ENCODE measurements at regions not wholly inside any gene's neighbourhood (a gene's known extent, or its start where the extent isn't known, plus 50 kb on each side); places are given as distances from the start of the nearest gene placed in this dataset.

DNA sequence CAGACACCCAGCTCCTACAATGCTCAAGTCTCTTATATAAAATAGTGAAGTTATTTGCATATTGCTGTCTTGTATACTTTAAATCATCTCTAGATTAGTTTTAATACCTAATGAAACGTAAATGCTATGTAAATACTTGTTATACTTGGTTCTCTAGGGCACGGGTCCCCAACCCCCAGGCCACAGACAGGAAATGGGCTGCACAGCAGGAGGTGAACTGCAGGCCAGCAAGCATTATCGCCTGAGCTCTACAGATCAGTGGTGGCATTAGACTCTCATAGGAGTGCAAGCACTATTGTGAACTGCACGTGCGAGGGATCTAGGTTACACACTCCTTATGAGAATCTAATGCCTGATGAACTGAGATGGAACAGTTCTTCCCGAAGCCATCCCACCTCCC is 395.9 kb upstream of the EMCN start:
- Histone ChIP-seq H3K9me3 (ENCODE audit: control insufficient read depth in 4 of 4, insufficient read depth in 3 of 4, low read length in 3 of 4) (no peaks in the 10 kb centered on the region), H3K36me3 (ENCODE audit: control insufficient read depth in 4 of 4, insufficient read depth in 4 of 4, low read length in 4 of 4) (no peaks in the 10 kb centered on the region), H3K4me1 (ENCODE audit: control insufficient read depth in 5 of 5, insufficient read depth in 5 of 5, low read length in 5 of 5) (no peaks in the 10 kb centered on the region), H3K9ac (ENCODE audit: insufficient read depth in 1 of 2, low read length in 2 of 2) (no peak overlapping the region), H3K27ac (ENCODE audit: low read depth in 1 of 2, low read length in 1 of 2) (no peak overlapping the region), H3K27me3 (ENCODE audit: control insufficient read depth in 3 of 3, insufficient read depth in 3 of 3, low read length in 2 of 3) (no peaks in the 10 kb centered on the region), H3K4me3 (no peak overlapping the region)
- TF ChIP-seq, protein P1, sequence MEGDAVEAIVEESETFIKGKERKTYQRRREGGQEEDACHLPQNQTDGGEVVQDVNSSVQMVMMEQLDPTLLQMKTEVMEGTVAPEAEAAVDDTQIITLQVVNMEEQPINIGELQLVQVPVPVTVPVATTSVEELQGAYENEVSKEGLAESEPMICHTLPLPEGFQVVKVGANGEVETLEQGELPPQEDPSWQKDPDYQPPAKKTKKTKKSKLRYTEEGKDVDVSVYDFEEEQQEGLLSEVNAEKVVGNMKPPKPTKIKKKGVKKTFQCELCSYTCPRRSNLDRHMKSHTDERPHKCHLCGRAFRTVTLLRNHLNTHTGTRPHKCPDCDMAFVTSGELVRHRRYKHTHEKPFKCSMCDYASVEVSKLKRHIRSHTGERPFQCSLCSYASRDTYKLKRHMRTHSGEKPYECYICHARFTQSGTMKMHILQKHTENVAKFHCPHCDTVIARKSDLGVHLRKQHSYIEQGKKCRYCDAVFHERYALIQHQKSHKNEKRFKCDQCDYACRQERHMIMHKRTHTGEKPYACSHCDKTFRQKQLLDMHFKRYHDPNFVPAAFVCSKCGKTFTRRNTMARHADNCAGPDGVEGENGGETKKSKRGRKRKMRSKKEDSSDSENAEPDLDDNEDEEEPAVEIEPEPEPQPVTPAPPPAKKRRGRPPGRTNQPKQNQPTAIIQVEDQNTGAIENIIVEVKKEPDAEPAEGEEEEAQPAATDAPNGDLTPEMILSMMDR (IDR thresholded peaks at IDR 0.05; ENCODE audit: control extremely low read depth, extremely low read depth), result no peak
- no peak for ATAC-seq (ENCODE audit: insufficient read depth, low FRiP score)
- WGBS, 2 donors, result 81 to 83% methylated on average over 6 of the region's 6 CpGs
- no peak for DNase-seq

DNA sequence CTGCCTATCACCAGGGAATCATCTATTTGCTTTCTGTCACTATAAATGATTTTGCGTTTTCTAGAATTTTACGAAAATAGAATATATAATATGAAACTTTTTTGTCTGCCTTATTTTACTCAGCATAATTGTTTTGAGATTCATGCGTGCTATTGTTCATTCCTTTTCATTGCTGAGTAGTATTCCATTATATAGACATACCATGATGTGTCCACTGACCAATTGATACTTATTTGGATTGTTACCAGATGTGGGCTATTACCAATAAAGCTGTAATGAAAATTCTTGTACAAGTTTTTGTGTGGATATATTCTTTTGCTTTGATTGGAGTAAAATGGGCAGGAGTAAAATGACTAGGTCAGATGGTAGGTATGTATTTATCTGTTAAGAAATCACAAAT is 390.7 kb upstream of the EMCN start:
- TF ChIP-seq, protein P1 (IDR thresholded peaks at IDR 0.05; ENCODE audit: control extremely low read depth, extremely low read depth), result no peak
- H3K27me3 ChIP-seq (ENCODE audit: control insufficient read depth in 3 of 3, insufficient read depth in 3 of 3, low read length in 2 of 3), result no peaks in the 10 kb centered on the region
- H3K4me3 ChIP-seq, result no peak overlapping the region
- 66 to 83% methylated on average over 3 of the region's 3 CpGs for WGBS, 2 donors
- H3K4me1 ChIP-seq (ENCODE audit: control insufficient read depth in 5 of 5, insufficient read depth in 5 of 5, low read length in 5 of 5), result no peaks in the 10 kb centered on the region
- no peak overlapping the region for H3K27ac ChIP-seq (ENCODE audit: low read depth in 1 of 2, low read length in 1 of 2)
- no peak overlapping the region for H3K9ac ChIP-seq (ENCODE audit: insufficient read depth in 1 of 2, low read length in 2 of 2)
- no peaks in the 10 kb centered on the region for H3K9me3 ChIP-seq (ENCODE audit: control insufficient read depth in 4 of 4, insufficient read depth in 3 of 4, low read length in 3 of 4)
- no peak for DNase-seq
- no peaks in the 10 kb centered on the region for H3K36me3 ChIP-seq (ENCODE audit: control insufficient read depth in 4 of 4, insufficient read depth in 4 of 4, low read length in 4 of 4)
- no peak for ATAC-seq (ENCODE audit: insufficient read depth, low FRiP score)

DNA sequence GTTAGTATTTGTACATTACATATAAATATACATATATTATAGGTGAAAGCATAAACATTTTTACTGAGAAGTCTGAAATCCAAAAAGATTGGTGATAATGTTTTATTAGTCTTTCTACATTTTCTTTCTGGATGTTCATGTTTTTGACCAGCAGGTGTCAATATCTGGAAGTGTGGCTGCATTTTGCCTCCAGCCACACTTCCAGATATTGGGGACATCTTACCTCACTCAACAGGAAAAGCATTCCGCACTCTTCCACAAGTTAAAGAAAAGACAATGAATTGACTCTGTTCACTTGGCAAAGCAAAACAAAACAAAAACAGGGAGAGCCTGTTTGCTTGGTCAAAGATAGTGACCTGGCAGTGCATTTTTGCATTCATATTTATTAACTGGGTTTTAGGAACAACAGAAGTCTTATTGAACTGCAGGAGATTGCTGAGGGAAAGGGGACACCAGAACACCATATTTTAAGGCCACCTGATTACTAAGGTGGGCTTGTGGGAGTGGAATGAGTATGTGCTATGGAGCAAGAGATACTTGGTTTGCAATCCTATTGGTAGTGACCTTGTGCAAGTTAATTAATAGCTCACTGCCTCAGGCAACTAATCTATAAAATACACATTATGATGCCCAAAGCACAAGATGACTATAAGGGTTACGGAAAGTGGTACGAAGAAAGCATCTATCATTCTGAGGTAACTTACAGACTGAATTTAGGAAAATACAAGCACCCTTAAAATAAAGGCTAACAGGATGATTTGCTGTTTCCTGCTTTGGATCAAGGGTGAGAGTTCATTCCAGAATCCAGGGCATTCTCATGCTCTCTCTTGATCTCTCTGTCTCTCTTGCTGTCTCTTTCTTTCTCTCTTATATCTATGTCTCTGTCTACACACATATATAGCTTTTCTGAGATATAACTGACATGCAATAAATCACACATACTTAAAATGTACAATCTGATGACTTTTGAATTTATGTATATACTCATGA is 389.9 kb upstream of the EMCN start:
- TF ChIP-seq, protein P1 (IDR thresholded peaks at IDR 0.05; ENCODE audit: control extremely low read depth, extremely low read depth), result no peak
- no peaks in the 10 kb centered on the region for H3K4me1 ChIP-seq (ENCODE audit: control insufficient read depth in 5 of 5, insufficient read depth in 5 of 5, low read length in 5 of 5)
- no peak overlapping the region for H3K9ac ChIP-seq (ENCODE audit: insufficient read depth in 1 of 2, low read length in 2 of 2)
- DNase-seq (peak in 1 of 3 donors; percentile 5), ATAC-seq (ENCODE audit: insufficient read depth, low FRiP score) (no peak)
- no peaks in the 10 kb centered on the region for H3K27me3 ChIP-seq (ENCODE audit: control insufficient read depth in 3 of 3, insufficient read depth in 3 of 3, low read length in 2 of 3)
- H3K36me3 ChIP-seq (ENCODE audit: control insufficient read depth in 4 of 4, insufficient read depth in 4 of 4, low read length in 4 of 4), result no peaks in the 10 kb centered on the region
- H3K27ac ChIP-seq (ENCODE audit: low read depth in 1 of 2, low read length in 1 of 2), result no peak overlapping the region
- H3K9me3 ChIP-seq (ENCODE audit: control insufficient read depth in 4 of 4, insufficient read depth in 3 of 4, low read length in 3 of 4), result no peaks in the 10 kb centered on the region
- 69 to 85% methylated on average over 3 of the region's 3 CpGs for WGBS, 2 donors
- no peak overlapping the region for H3K4me3 ChIP-seq

Data from lung (tissue), 11 donors.